Suppressor macrophage treated with lipopolysaccharide for 1 hour (primary cell): ENCODE measurements at regions not wholly inside any gene's neighbourhood (a gene's known extent, or its start where the extent isn't known, plus 50 kb on each side); places are given as distances from the start of the nearest gene placed in this dataset.

Source experiments
- DNase-seq, 3 donors: peaks; one replicate each; pipeline ENCODE4 v3.0.0-alpha.2; 2020 to 2022

DNA sequence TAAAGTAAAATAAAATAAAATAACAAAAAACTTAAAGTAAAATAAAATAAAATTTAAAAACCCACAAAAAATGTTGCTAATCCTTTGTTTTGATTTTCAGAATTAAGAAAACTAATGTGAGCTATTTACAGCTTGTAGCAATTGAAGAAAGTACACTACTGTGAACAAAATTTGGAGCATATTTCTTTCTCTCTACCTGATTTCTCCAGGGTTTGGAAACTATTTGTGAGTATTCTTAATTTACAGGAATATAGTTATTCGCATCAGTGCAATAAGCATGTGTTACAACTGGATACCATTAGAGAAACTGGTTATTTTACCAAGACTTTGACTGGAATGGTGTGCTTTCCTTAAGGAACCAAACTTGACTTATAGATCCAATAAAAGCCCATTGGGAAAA, 86.1 kb upstream of the CNOT2 start:
- no peak for DNase-seq

DNA sequence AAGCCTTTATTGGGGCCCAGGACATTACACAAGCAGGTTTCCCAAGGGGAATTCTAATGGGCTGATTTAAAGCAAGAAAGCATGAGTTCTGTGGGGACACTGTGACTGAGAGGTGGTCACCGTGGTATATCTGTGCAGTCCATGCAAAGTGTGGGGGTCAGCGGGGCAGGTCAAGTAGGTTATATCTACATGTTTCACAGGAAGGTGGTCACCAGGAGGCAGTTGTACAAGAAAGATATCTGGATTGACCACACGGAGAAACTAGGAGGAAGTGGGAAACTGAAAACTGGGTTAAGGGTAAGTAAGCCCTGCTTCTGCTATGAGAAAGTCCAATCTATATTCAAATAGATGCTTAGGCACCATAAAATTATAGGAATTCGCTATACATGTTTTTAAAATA, 77.8 kb upstream of the CNOT2 start:
- no peak for DNase-seq

DNA sequence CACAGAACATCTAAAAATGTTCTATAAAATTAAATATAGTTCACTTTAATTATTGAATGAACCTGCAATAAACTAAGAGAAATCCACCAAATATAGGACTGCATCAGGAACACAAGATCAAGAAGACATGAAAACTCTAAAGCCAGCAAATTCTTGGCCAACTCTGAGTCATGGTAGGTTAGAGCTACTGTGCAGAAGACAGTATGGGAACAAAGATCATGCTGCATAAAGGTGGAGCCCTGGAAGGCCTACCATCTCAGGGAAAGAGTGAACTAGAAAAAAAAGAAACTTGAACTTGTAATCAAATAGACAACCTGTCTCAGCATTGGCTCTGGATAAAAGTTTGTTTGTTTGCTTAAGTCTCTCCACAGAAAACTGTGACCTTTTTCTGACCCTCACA, 66.9 kb upstream of the CNOT2 start:
- no peak for DNase-seq

DNA sequence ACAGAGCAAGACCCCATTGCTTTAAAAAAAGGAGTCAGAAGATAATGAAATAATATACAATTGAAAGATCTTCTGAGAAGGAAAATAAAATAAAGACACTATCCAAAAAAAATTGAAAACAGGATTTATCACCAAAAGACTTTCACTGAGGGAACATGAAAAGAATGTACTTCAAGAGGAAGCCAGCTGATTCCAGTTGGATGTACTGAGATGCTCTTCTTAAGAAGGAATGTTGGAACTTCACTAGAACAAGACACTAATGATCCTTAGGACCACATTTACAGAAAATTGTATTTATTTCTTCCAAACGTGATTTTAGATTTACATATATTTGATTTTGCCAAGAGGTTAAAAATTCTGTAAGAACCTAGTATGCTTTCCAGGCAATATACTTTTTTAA, 65.6 kb upstream of the CNOT2 start:
- DNase-seq, result no peak

DNA sequence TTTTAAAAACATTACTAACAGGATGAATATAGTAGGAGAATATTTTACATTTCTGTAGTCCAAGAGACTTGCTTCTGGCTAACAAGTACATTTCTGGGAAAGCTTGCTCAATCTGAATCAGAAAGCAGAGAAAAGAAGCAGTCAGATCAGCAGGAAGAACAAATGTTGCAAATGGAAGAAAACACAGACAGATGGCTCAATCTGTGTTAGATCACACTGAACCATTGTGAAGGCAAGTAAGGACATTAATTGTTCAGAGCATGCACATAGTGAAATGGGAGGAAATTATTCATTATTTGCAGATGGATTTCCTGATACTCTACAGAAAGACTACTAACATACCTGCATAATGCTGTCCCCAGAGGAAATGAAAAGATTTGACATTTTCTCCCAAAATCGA, 65.2 kb upstream of the CNOT2 start:
- no peak for DNase-seq

DNA sequence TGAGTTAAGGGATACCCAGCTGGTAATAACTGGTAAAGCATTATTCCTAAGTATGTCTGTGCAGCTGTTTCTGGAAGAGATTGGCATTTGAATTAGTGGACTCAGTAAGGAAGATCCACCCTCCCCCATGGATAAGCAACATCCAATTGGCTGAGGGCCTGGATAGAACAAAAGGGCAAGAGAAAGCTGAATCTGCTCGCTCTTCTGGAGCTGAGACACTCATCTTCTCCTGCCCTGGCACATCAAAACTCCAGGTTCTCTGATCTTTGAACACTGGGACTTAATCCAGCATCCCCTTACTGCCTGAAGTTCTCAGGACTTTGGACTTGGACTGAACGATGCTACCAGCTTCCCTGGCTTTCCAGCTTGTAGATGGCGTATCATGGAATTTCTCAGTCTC, 63.1 kb upstream of the CNOT2 start:
- no peak for DNase-seq

DNA sequence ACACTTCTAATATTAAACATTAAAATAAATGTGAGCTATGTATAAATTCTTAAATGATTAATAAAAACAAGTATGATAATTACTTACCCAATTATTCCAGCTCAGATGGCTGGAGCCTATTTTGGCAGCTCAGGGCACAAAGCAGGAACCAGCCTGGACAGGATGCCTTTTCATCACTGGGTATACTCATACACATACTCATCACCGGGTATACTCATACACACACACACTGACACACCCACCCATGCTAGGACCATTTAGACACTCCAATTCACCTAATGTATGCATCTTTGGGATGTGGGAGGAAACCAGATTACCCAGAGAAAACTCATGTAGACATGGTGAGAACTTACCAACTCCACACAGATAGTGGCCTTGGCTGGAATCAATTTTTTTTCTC, 57.9 kb upstream of the CNOT2 start:
- DNase-seq, result no peak

DNA sequence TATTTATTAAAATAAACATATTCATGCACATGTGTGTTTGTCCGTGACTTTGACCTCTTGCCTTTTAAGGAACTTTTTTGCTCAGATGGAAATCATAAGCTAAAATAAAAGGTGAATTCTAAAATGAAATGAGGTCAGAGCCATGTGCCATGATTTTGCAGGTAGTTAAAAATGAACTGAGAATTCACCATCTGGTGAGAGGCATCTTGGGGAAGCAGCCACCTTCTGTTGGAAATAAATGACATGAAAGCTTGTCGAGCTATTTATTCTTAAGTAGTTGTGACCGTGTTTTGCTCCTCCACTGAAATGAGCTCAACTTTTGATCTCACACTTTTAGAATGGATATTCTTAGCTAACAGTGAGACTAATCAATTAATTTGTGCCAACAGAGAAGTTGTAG, 56.8 kb upstream of the CNOT2 start:
- no peak for DNase-seq

DNA sequence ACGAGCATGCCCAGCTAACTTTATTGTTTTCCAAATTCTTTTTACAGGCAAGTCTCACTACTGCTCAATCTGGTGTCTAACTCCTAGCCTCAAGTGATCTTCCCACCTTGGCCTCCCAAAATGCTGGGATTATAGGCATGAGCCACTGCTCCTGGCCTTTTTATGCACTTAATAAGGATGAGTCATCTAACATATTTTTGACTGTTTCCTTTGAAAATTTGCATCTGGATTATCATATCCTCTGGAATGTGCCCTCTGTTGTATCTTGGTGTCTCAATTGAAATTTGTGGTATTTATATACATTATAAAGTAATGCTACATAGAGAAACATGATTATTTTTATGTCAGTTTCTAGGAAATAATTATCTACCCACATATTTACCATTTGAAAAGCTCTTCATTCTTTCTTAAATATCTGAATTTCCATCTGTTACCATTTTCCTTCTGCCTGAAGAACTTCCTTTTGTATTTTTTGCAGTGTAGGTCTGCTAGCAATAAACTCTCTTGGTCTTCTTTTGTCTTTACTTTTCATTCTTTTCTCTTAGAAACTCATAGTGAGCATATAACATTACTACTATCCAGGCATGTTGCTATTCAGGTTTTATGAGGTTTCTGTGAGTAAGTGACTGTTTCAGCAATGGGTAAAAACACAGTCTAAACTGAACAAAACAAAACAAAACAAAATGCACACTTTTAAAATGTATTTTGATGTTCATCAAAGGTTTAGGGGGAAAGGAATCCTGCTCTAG, 52.8 kb upstream of the CNOT2 start:
- DNase-seq, result no peak
